ENCODE measurements at regions not wholly inside any gene's neighbourhood (a gene's known extent, or its start where the extent isn't known, plus 50 kb on each side); places are given as distances from the start of the nearest gene placed in this dataset.

DNA sequence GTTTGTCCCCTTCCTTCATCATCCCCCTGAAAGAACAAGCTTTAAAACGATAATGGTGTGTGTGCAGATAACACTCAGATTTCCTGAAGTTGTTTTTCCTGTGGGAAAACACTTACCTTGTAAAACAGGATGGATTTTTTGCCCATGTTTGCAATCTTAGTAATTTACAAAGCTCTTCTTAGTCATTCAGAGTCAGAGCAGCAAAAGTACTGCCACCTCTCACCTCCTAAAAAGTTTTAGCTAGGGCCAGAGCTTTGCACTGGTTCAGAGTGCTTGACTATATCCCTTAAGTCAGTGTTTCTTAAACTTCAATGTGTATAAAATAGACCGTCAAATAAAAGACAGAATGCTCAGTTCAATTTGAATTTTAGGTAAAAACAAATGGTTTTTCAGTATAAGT, 62.3 kb downstream of the NKX6-1 start:
- TF ChIP-seq, protein P1, sequence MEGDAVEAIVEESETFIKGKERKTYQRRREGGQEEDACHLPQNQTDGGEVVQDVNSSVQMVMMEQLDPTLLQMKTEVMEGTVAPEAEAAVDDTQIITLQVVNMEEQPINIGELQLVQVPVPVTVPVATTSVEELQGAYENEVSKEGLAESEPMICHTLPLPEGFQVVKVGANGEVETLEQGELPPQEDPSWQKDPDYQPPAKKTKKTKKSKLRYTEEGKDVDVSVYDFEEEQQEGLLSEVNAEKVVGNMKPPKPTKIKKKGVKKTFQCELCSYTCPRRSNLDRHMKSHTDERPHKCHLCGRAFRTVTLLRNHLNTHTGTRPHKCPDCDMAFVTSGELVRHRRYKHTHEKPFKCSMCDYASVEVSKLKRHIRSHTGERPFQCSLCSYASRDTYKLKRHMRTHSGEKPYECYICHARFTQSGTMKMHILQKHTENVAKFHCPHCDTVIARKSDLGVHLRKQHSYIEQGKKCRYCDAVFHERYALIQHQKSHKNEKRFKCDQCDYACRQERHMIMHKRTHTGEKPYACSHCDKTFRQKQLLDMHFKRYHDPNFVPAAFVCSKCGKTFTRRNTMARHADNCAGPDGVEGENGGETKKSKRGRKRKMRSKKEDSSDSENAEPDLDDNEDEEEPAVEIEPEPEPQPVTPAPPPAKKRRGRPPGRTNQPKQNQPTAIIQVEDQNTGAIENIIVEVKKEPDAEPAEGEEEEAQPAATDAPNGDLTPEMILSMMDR (conservative IDR thresholded peaks at IDR 0.05): no peak
- no peak for TF ChIP-seq EZH2 (IDR thresholded peaks at IDR 0.05; ENCODE audit: low read depth)
